ENCODE measurements at regions not wholly inside any gene's neighbourhood (a gene's known extent, or its start where the extent isn't known, plus 50 kb on each side); places are given as distances from the start of the nearest gene placed in this dataset.

- H3K36me3 ChIP-seq (replicated peaks; ENCODE audit: insufficient read depth, low read depth) = no peaks in the 10 kb centered on the region
- no peak overlapping the region for H3K27ac ChIP-seq
- no peak overlapping the region for H3K4me2 ChIP-seq
- no peak overlapping the region for H2AFZ ChIP-seq
- DNase-seq (ENCODE audit: low spot score) = no peak
- peaks cover 13% of the 10 kb centered on the region for H3K4me1 ChIP-seq (ENCODE audit: insufficient read depth)
- no peaks in the 10 kb centered on the region for H3K9me2 ChIP-seq (replicated peaks; ENCODE audit: insufficient read depth)
- TF ChIP-seq EZH2phosphoT487 (IDR thresholded peaks at IDR 0.05; ENCODE audit: low read depth, severe bottlenecking, unreplicated experiment) (no peak), CTCF (IDR thresholded peaks at IDR 0.05; ENCODE audit: poor library complexity) (no peak), EZH2 (IDR thresholded peaks at IDR 0.05; ENCODE audit: borderline replicate concordance) (no peak)
- no peak overlapping the region for H3K4me3 ChIP-seq
- WGBS (ENCODE audit: low lambda C conversion rate, missing lambda C conversion rate) = 100% methylated on average over 2 of the region's 2 CpGs
- H3K27me3 ChIP-seq = no peaks in the 10 kb centered on the region
- H3K9me3 ChIP-seq (ENCODE audit: low read depth) = no peaks in the 10 kb centered on the region
- H3K79me2 ChIP-seq = no peaks in the 10 kb centered on the region
- no peaks in the 10 kb centered on the region for H4K20me1 ChIP-seq (ENCODE audit: insufficient read depth, poor library complexity, severe bottlenecking)
Observed at GRCh38 chr12:65618588-65618987, 205.7 kb upstream of the HMGA2 start.

- TF ChIP-seq EZH2phosphoT487 (IDR thresholded peaks at IDR 0.05; ENCODE audit: low read depth, severe bottlenecking, unreplicated experiment) (no peak), EZH2 (IDR thresholded peaks at IDR 0.05; ENCODE audit: borderline replicate concordance) (no peak), CTCF (IDR thresholded peaks at IDR 0.05; ENCODE audit: poor library complexity) (no peak)
- Histone ChIP-seq H3K4me1 (ENCODE audit: insufficient read depth) (peaks cover 13% of the 10 kb centered on the region), H3K4me2 (no peak overlapping the region), H3K9me3 (ENCODE audit: low read depth) (no peaks in the 10 kb centered on the region), H3K79me2 (no peaks in the 10 kb centered on the region), H3K9me2 (replicated peaks; ENCODE audit: insufficient read depth) (no peaks in the 10 kb centered on the region), H4K20me1 (ENCODE audit: insufficient read depth, poor library complexity, severe bottlenecking) (no peaks in the 10 kb centered on the region), H3K4me3 (no peak overlapping the region), H3K36me3 (replicated peaks; ENCODE audit: insufficient read depth, low read depth) (no peaks in the 10 kb centered on the region), H3K27ac (no peak overlapping the region), H2AFZ (no peak overlapping the region), H3K27me3 (no peaks in the 10 kb centered on the region)
- DNase-seq (ENCODE audit: low spot score) = no peak
- 67% methylated on average over 4 of the region's 4 CpGs for WGBS (ENCODE audit: low lambda C conversion rate, missing lambda C conversion rate)
Observed at GRCh38 chr12:65619018-65619417, 205.3 kb upstream of the HMGA2 start.

GRCh38 chr12:65620046-65620445 lies 204.2 kb upstream of the HMGA2 start:
- peaks cover 13% of the 10 kb centered on the region for H3K4me1 ChIP-seq (ENCODE audit: insufficient read depth)
- H3K79me2 ChIP-seq = no peaks in the 10 kb centered on the region
- TF ChIP-seq CTCF (IDR thresholded peaks at IDR 0.05; ENCODE audit: poor library complexity) (no peak), EZH2phosphoT487 (IDR thresholded peaks at IDR 0.05; ENCODE audit: low read depth, severe bottlenecking, unreplicated experiment) (no peak), EZH2 (IDR thresholded peaks at IDR 0.05; ENCODE audit: borderline replicate concordance) (no peak)
- H3K9me3 ChIP-seq (ENCODE audit: low read depth) = no peaks in the 10 kb centered on the region
- H3K36me3 ChIP-seq (replicated peaks; ENCODE audit: insufficient read depth, low read depth) = no peaks in the 10 kb centered on the region
- no peaks in the 10 kb centered on the region for H3K27me3 ChIP-seq
- no peak overlapping the region for H3K4me3 ChIP-seq
- H3K4me2 ChIP-seq = peak overlapping the region; percentile 23
- WGBS (ENCODE audit: low lambda C conversion rate, missing lambda C conversion rate) = 21% methylated on average over 1 of the region's 1 CpG
- H4K20me1 ChIP-seq (ENCODE audit: insufficient read depth, poor library complexity, severe bottlenecking) = no peaks in the 10 kb centered on the region
- DNase-seq (ENCODE audit: low spot score) = no peak
- no peaks in the 10 kb centered on the region for H3K9me2 ChIP-seq (replicated peaks; ENCODE audit: insufficient read depth)
- H2AFZ ChIP-seq = peak overlapping the region; percentile 3
- H3K27ac ChIP-seq = peak overlapping the region; percentile 3

GRCh38 chr12:65622056-65622455 lies 202.2 kb upstream of the HMGA2 start:
- no peaks in the 10 kb centered on the region for H4K20me1 ChIP-seq (ENCODE audit: insufficient read depth, poor library complexity, severe bottlenecking)
- WGBS (ENCODE audit: low lambda C conversion rate, missing lambda C conversion rate) = 94% methylated on average over 6 of the region's 6 CpGs
- TF ChIP-seq EZH2phosphoT487 (IDR thresholded peaks at IDR 0.05; ENCODE audit: low read depth, severe bottlenecking, unreplicated experiment) (no peak), CTCF (IDR thresholded peaks at IDR 0.05; ENCODE audit: poor library complexity) (no peak), EZH2 (IDR thresholded peaks at IDR 0.05; ENCODE audit: borderline replicate concordance) (no peak)
- no peak overlapping the region for H3K27ac ChIP-seq
- H3K9me2 ChIP-seq (replicated peaks; ENCODE audit: insufficient read depth) = no peaks in the 10 kb centered on the region
- H3K9me3 ChIP-seq (ENCODE audit: low read depth) = no peaks in the 10 kb centered on the region
- no peaks in the 10 kb centered on the region for H3K27me3 ChIP-seq
- H3K4me2 ChIP-seq = no peak overlapping the region
- peaks cover 13% of the 10 kb centered on the region for H3K4me1 ChIP-seq (ENCODE audit: insufficient read depth)
- no peak for DNase-seq (ENCODE audit: low spot score)
- H3K79me2 ChIP-seq = no peaks in the 10 kb centered on the region
- H3K36me3 ChIP-seq (replicated peaks; ENCODE audit: insufficient read depth, low read depth) = no peaks in the 10 kb centered on the region
- no peak overlapping the region for H3K4me3 ChIP-seq
- H2AFZ ChIP-seq = no peak overlapping the region

All from hepatocyte (in vitro differentiated cells).